Gastroesophageal sphincter (tissue), 4 donors: ENCODE measurements at regions not wholly inside any gene's neighbourhood (a gene's known extent, or its start where the extent isn't known, plus 50 kb on each side); places are given as distances from the start of the nearest gene placed in this dataset.

Experiments used
- ATAC-seq: fragments of 150-250 bp; one replicate; pipeline ENCODE4 v1.9.1; 2016; ENCODE audit warnings: mild to moderate bottlenecking, moderate library complexity
- H3K27ac ChIP-seq, 4 donors: fragments of 200-600 bp; sonication (generic) in 3 of 4; 1 replicate in 3 of 4; 2 replicates in 1 of 4; pipeline ENCODE4 v1.5.1; 2016 to 2019
- H3K27me3 ChIP-seq: fragments of 200-600 bp; sonication (generic); one replicate; pipeline ENCODE4 v1.5.1; 2019
- H3K36me3 ChIP-seq, 2 donors: fragments of 200-600 bp; sonication (generic); one replicate each; pipeline ENCODE4 v1.5.1; 2019; ENCODE audit warnings: control low read depth in 1 of 2
- H3K4me1 ChIP-seq, 3 donors: fragments of 200-600 bp; sonication (generic); 1 replicate in 2 of 3; 2 replicates in 1 of 3; pipeline ENCODE4 v1.5.1; 2016 to 2019; ENCODE audit warnings: control low read depth in 2 of 3
- H3K4me3 ChIP-seq, 2 donors: fragments of 200-600 bp; sonication (generic); one replicate each; pipeline ENCODE4 v1.5.1; 2019; ENCODE audit warnings: mild to moderate bottlenecking in 1 of 2, moderate library complexity in 1 of 2
- H3K9me3 ChIP-seq, 3 donors: fragments of 200-600 bp; sonication (generic); one replicate each; pipeline ENCODE4 v1.5.1; 2017 to 2019; ENCODE audit warnings: control low read depth in 2 of 3
- CTCF ChIP-seq, 4 experiments: fragments of 200-600 bp in 2 of 4; fragments of 450-650 bp in 2 of 4; sonication (generic) in 1 of 4; IDR thresholded peaks; one replicate each; pipeline ENCODE4 v1.5.1; 2017 to 2019; ENCODE audit warnings: antibody characterized with exemption in 4 of 4, mild to moderate bottlenecking in 2 of 4, moderate library complexity in 2 of 4
- EP300 ChIP-seq: sonication (generic); formaldehyde crosslinking; IDR thresholded peaks from one replicate; pipeline ENCODE4 v1.6.1; 2017; ENCODE audit warnings: antibody characterized with exemption, mild to moderate bottlenecking
- POLR2A ChIP-seq, 2 donors: fragments of 450-650 bp; IDR thresholded peaks; one replicate each; pipeline ENCODE4 v1.6.1; 2017; ENCODE audit warnings: antibody characterized with exemption in 2 of 2, mild to moderate bottlenecking in 2 of 2, moderate library complexity in 1 of 2
- POLR2AphosphoS5 ChIP-seq: sonication (generic); formaldehyde crosslinking; IDR thresholded peaks from one replicate; pipeline ENCODE4 v1.6.1; 2017; ENCODE audit warnings: antibody characterized with exemption
- WGBS, 2 donors: methylation state at CpG; one replicate each; pipeline ENCODE4 v1.1.5; 2018; ENCODE audit warnings: low coverage in 1 of 2; 5-methylcytosine and 5-hydroxymethylcytosine counted together

- peaks cover 0 to 16% (median 0%) of the 10 kb centered on the region in 3 donors for H3K9me3 ChIP-seq
- H3K27me3 ChIP-seq: no peaks in the 10 kb centered on the region
- H3K4me3 ChIP-seq: no peak overlapping the region
- no peaks in the 10 kb centered on the region for H3K36me3 ChIP-seq
- TF ChIP-seq POLR2AphosphoS5 (no peak), POLR2A (IDR thresholded peaks at IDR 0.05) (no peak), CTCF (IDR thresholded peaks at IDR 0.05) (no peak), EP300 (no peak)
- ATAC-seq: no peak
- H3K27ac ChIP-seq: no peak overlapping the region
- no peaks in the 10 kb centered on the region for H3K4me1 ChIP-seq
- 56 to 70% methylated on average over 3 to 5 of the region's 6 CpGs for WGBS, 2 donors
Observed at GRCh38 chr2:60603533-60604190, 50.2 kb upstream of the BCL11A start.

- Histone ChIP-seq H3K27me3 (no peaks in the 10 kb centered on the region), H3K4me1 (no peaks in the 10 kb centered on the region), H3K9me3 (peaks cover 0 to 16% (median 0%) of the 10 kb centered on the region in 3 donors), H3K4me3 (no peak overlapping the region), H3K36me3 (no peaks in the 10 kb centered on the region), H3K27ac (no peak overlapping the region)
- ATAC-seq: no peak
- 100% methylated on average over 1 of the region's 2 CpGs for WGBS, 2 donors
- no peak for TF ChIP-seq POLR2A (IDR thresholded peaks at IDR 0.05)
- TF ChIP-seq EP300: no peak
- TF ChIP-seq CTCF (IDR thresholded peaks at IDR 0.05): no peak
- TF ChIP-seq POLR2AphosphoS5: no peak
Observed at GRCh38 chr2:60604486-60605064, 51.1 kb upstream of the BCL11A start.

- H3K27me3 ChIP-seq: peaks cover 3% of the 10 kb centered on the region
- H3K4me3 ChIP-seq: no peak overlapping the region
- H3K36me3 ChIP-seq: no peaks in the 10 kb centered on the region
- no peak for ATAC-seq
- TF ChIP-seq EP300 (no peak), POLR2AphosphoS5 (no peak), POLR2A (IDR thresholded peaks at IDR 0.05) (no peak), CTCF (IDR thresholded peaks at IDR 0.05) (no peak)
- peaks cover 0 to 6% (median 0%) of the 10 kb centered on the region in 3 donors for H3K9me3 ChIP-seq
- 94% methylated on average over 4 of the region's 4 CpGs; no CpG with 5 or more reads in 1 of the 2 donors for WGBS, 2 donors
- no peak overlapping the region for H3K27ac ChIP-seq
- H3K4me1 ChIP-seq: no peaks in the 10 kb centered on the region
Observed at GRCh38 chr2:60605866-60606265, 52.4 kb upstream of the BCL11A start.

GRCh38 chr2:60608679-60609078 lies 55.2 kb upstream of the BCL11A start:
- no peak overlapping the region for H3K27ac ChIP-seq
- H3K36me3 ChIP-seq: no peaks in the 10 kb centered on the region
- TF ChIP-seq POLR2AphosphoS5: no peak
- TF ChIP-seq POLR2A (IDR thresholded peaks at IDR 0.05): no peak
- TF ChIP-seq CTCF (IDR thresholded peaks at IDR 0.05): peak in 1 of 4 experiments; percentile 14
- TF ChIP-seq EP300: no peak
- H3K4me1 ChIP-seq: no peaks in the 10 kb centered on the region
- no peak overlapping the region for H3K4me3 ChIP-seq
- H3K27me3 ChIP-seq: peaks cover 6% of the 10 kb centered on the region
- WGBS, 2 donors: 12 to 27% methylated on average over 2 to 3 of the region's 3 CpGs
- no peak for ATAC-seq
- H3K9me3 ChIP-seq: no peaks in the 10 kb centered on the region

GRCh38 chr2:60612033-60612432 lies 58.6 kb upstream of the BCL11A start:
- ATAC-seq: no peak
- 43 to 63% methylated on average over 1 to 3 of the region's 3 CpGs for WGBS, 2 donors
- Histone ChIP-seq H3K4me1 (no peaks in the 10 kb centered on the region), H3K27me3 (peaks cover 6% of the 10 kb centered on the region), H3K4me3 (no peak overlapping the region), H3K36me3 (no peaks in the 10 kb centered on the region), H3K27ac (no peak overlapping the region), H3K9me3 (no peaks in the 10 kb centered on the region)
- TF ChIP-seq CTCF (IDR thresholded peaks at IDR 0.05) (no peak), POLR2AphosphoS5 (no peak), POLR2A (IDR thresholded peaks at IDR 0.05) (no peak), EP300 (no peak)
